H9 (cell line): ENCODE measurements at regions not wholly inside any gene's neighbourhood (a gene's known extent, or its start where the extent isn't known, plus 50 kb on each side); places are given as distances from the start of the nearest gene placed in this dataset.

Experiments
- DNase-seq: peaks from one replicate; pipeline ENCODE4 v3.0.0-alpha.2; 2017
- H2AFZ ChIP-seq: one replicate; pipeline ENCODE4 v1.6.1; 2013; ENCODE audit warnings: mild to moderate bottlenecking, low read length, control low read depth, moderate library complexity
- H2AK5ac ChIP-seq: 2 replicates; pipeline ENCODE4 v1.6.1; 2013; ENCODE audit warnings: low read length, control low read depth, mixed read lengths; ENCODE audit not compliant: insufficient read length
- H2BK120ac ChIP-seq: one replicate; pipeline ENCODE4 v1.6.1; 2013; ENCODE audit warnings: low read depth, mild to moderate bottlenecking, low read length, control low read depth, inconsistent platforms; ENCODE audit not compliant: poor library complexity, severe bottlenecking
- H2BK12ac ChIP-seq: 2 replicates; pipeline ENCODE4 v1.6.1; 2013; ENCODE audit warnings: low read length, control low read depth, mixed read lengths, low read depth; ENCODE audit not compliant: insufficient read length
- H2BK15ac ChIP-seq: 2 replicates; pipeline ENCODE4 v1.6.1; 2013; ENCODE audit warnings: low read depth, low read length, control low read depth
- H2BK20ac ChIP-seq: one replicate; pipeline ENCODE4 v1.6.1; 2013; ENCODE audit warnings: low read depth, mild to moderate bottlenecking, low read length, control low read depth, inconsistent platforms; ENCODE audit not compliant: poor library complexity, severe bottlenecking
- H2BK5ac ChIP-seq: 2 replicates; pipeline ENCODE4 v1.6.1; 2013; ENCODE audit warnings: low read length, control low read depth, mixed read lengths; ENCODE audit not compliant: insufficient read length
- H3K14ac ChIP-seq: 2 replicates; pipeline ENCODE4 v1.6.1; 2013; ENCODE audit warnings: low read length, control low read depth; ENCODE audit not compliant: insufficient read depth
- H3K18ac ChIP-seq: 2 replicates; pipeline ENCODE4 v1.6.1; 2013; ENCODE audit warnings: low read depth, mild to moderate bottlenecking, mixed read lengths, low read length, control low read depth; ENCODE audit not compliant: insufficient read length
- H3K23ac ChIP-seq: 2 replicates; pipeline ENCODE4 v1.6.1; 2013; ENCODE audit warnings: low read length, control low read depth, mixed read lengths, low read depth; ENCODE audit not compliant: insufficient read length
- H3K23me2 ChIP-seq: 2 replicates; pipeline ENCODE4 v1.6.1; 2013; ENCODE audit warnings: low read depth, mild to moderate bottlenecking, mixed read lengths, low read length, control low read depth; ENCODE audit not compliant: insufficient read length, poor library complexity, severe bottlenecking
- H3K27ac ChIP-seq: 2 replicates; pipeline ENCODE4 v1.5.1; 2013; ENCODE audit warnings: low read length, control low read depth, mixed read lengths, low read depth; ENCODE audit not compliant: insufficient read length
- H3K27me3 ChIP-seq: 2 replicates; pipeline ENCODE4 v1.6.1; 2013; ENCODE audit warnings: low read length, control low read depth, inconsistent platforms; ENCODE audit not compliant: insufficient read depth
- H3K4ac ChIP-seq: 2 replicates; pipeline ENCODE4 v1.6.1; 2013; ENCODE audit warnings: low read depth, mild to moderate bottlenecking, control low read depth, inconsistent platforms, low read length, moderate library complexity
- H3K4me1 ChIP-seq: 2 replicates; pipeline ENCODE4 v1.6.1; 2013; ENCODE audit warnings: low read length, control low read depth, inconsistent platforms; ENCODE audit not compliant: insufficient read depth
- H3K4me2 ChIP-seq: 2 replicates; pipeline ENCODE4 v1.6.1; 2013; ENCODE audit warnings: low read length, control low read depth, mixed read lengths; ENCODE audit not compliant: insufficient read length, insufficient read depth
- H3K56ac ChIP-seq: 2 replicates; pipeline ENCODE4 v1.6.1; 2013; ENCODE audit warnings: low read depth, mild to moderate bottlenecking, mixed read lengths, low read length, control low read depth; ENCODE audit not compliant: insufficient read length
- H3K79me1 ChIP-seq: 2 replicates; pipeline ENCODE4 v1.6.1; 2013; ENCODE audit warnings: low read depth, mild to moderate bottlenecking, moderate library complexity, low read length, control low read depth, inconsistent platforms; ENCODE audit not compliant: insufficient read depth, poor library complexity, severe bottlenecking
- H3K79me2 ChIP-seq: 2 replicates; pipeline ENCODE4 v1.6.1; 2013; ENCODE audit warnings: low read length, control low read depth, inconsistent platforms; ENCODE audit not compliant: insufficient read depth
- H3K9ac ChIP-seq: 2 replicates; pipeline ENCODE4 v1.6.1; 2013; ENCODE audit warnings: low read length, control low read depth, mixed read lengths; ENCODE audit not compliant: insufficient read length; ENCODE audit errors: extremely low read depth
- H3K9me3 ChIP-seq: one replicate; pipeline ENCODE4 v1.6.1; 2013; ENCODE audit warnings: low read depth, low read length, inconsistent platforms; ENCODE audit not compliant: control insufficient read depth
- H3T11ph ChIP-seq: one replicate; pipeline ENCODE4 v1.6.1; 2013; ENCODE audit warnings: mild to moderate bottlenecking, low read length, control low read depth, inconsistent platforms
- H4K20me1 ChIP-seq: one replicate; pipeline ENCODE4 v1.6.1; 2013; ENCODE audit not compliant: control insufficient read depth, insufficient read length, insufficient read depth
- H4K5ac ChIP-seq: 2 replicates; pipeline ENCODE4 v1.6.1; 2013; ENCODE audit warnings: low read depth, mild to moderate bottlenecking, mixed read lengths, low read length, control low read depth; ENCODE audit not compliant: insufficient read length
- H4K8ac ChIP-seq: replicated peaks from 2 replicates; pipeline ENCODE4 v1.6.1; 2013; ENCODE audit warnings: low read length, control low read depth, mixed read lengths, low read depth; ENCODE audit not compliant: insufficient read length
- H4K91ac ChIP-seq: 2 replicates; pipeline ENCODE4 v1.6.1; 2013; ENCODE audit warnings: low read depth, mild to moderate bottlenecking, moderate library complexity, mixed read lengths, low read length, control low read depth; ENCODE audit not compliant: insufficient read length
- H3K27ac Mint-ChIP-seq, 3 experiments: 2 replicates in 2 of 3; 3 replicates in 1 of 3; pipeline ENCODE4 v1.8.0; 2020 to 2021; ENCODE audit warnings: mixed read lengths in 3 of 3, mild to moderate bottlenecking in 1 of 3, moderate library complexity in 1 of 3
- H3K27me3 Mint-ChIP-seq: 2 replicates; pipeline ENCODE4 v1.8.0; 2021; ENCODE audit warnings: low read depth, mild to moderate bottlenecking, moderate library complexity, mixed read lengths
- H3K36me3 Mint-ChIP-seq, 3 experiments: 2 replicates in 2 of 3; 3 replicates in 1 of 3; pipeline ENCODE4 v1.8.0; 2020 to 2021; ENCODE audit warnings: low read depth in 3 of 3, mixed read lengths in 3 of 3; ENCODE audit not compliant: insufficient read depth in 1 of 3
- H3K4me1 Mint-ChIP-seq, 2 experiments: 2 replicates each; pipeline ENCODE4 v1.8.0; 2020; ENCODE audit warnings: mixed read lengths in 2 of 2
- H3K4me3 Mint-ChIP-seq, 2 experiments: 2 replicates in 1 of 2; 3 replicates in 1 of 2; pipeline ENCODE4 v1.8.0; 2020 to 2021; ENCODE audit warnings: mild to moderate bottlenecking in 2 of 2, mixed read lengths in 2 of 2, moderate library complexity in 1 of 2
- H3K9me3 Mint-ChIP-seq, 2 experiments: 2 replicates in 1 of 2; 3 replicates in 1 of 2; pipeline ENCODE4 v1.8.0; 2020; ENCODE audit warnings: mild to moderate bottlenecking in 2 of 2, mixed read lengths in 2 of 2, moderate library complexity in 1 of 2
- CTCF ChIP-seq: fragments of 200-600 bp; sonication (generic); conservative IDR thresholded peaks from 3 replicates; pipeline ENCODE4 v1.8.0; 2021; ENCODE audit warnings: antibody characterized with exemption, mild to moderate bottlenecking
- WGBS: extraction: QIAGEN DNeasy Blood & Tissue Kit; methylation state at CpG from one replicate; pipeline ENCODE4 v1.1.7; 2013; ENCODE audit warnings: missing lambda C conversion rate, low lambda C conversion rate, mixed read lengths; ENCODE audit not compliant: insufficient read length; ENCODE audit errors: extremely low coverage; 5-methylcytosine and 5-hydroxymethylcytosine counted together

GRCh38 chr5:33049842-33050241 lies 338.7 kb downstream of the NPR3 start:
- no peak overlapping the region for H3K4me2 ChIP-seq
- H3K27ac Mint-ChIP-seq = no peak overlapping the region
- H4K5ac ChIP-seq = no peak overlapping the region
- no peak overlapping the region for H3K9ac ChIP-seq
- H3K4me1 ChIP-seq = no peaks in the 10 kb centered on the region
- no peaks in the 10 kb centered on the region for H3K79me1 ChIP-seq
- no peaks in the 10 kb centered on the region for H3K23me2 ChIP-seq
- no peaks in the 10 kb centered on the region for H3K79me2 ChIP-seq
- H3K27me3 Mint-ChIP-seq = no peaks in the 10 kb centered on the region
- peaks cover 0 to 14% (median 0%) of the 10 kb centered on the region in 3 experiments; a peak in 1 of 7 replicates for H3K36me3 Mint-ChIP-seq
- no peak overlapping the region for H3K14ac ChIP-seq
- no peak overlapping the region for H2AFZ ChIP-seq
- H2BK20ac ChIP-seq = no peak overlapping the region
- no peak overlapping the region for H2BK120ac ChIP-seq
- H3K9me3 Mint-ChIP-seq = peaks cover 15 to 19% of the 10 kb centered on the region in 2 experiments
- H3K4me3 Mint-ChIP-seq = no peak overlapping the region
- no peak overlapping the region for H3K4ac ChIP-seq
- no peak overlapping the region for H2BK15ac ChIP-seq
- H3K4me1 Mint-ChIP-seq = peaks cover 0 to 4% of the 10 kb centered on the region in 2 experiments; a peak in 1 of 4 replicates
- H3K18ac ChIP-seq = no peak overlapping the region
- H2AK5ac ChIP-seq = no peak overlapping the region
- H2BK5ac ChIP-seq = no peak overlapping the region
- no peak overlapping the region for H3K56ac ChIP-seq
- H4K91ac ChIP-seq = no peak overlapping the region
- no CpG with 5 or more reads among the region's 2 CpGs for WGBS
- no peak overlapping the region for H3K23ac ChIP-seq
- H3T11ph ChIP-seq = no peak overlapping the region
- H3K27me3 ChIP-seq = no peaks in the 10 kb centered on the region
- no peak overlapping the region for H3K27ac ChIP-seq
- no peaks in the 10 kb centered on the region for H4K20me1 ChIP-seq
- H4K8ac ChIP-seq = no peak overlapping the region
- no peak for DNase-seq
- H2BK12ac ChIP-seq = no peak overlapping the region
- no peaks in the 10 kb centered on the region for H3K9me3 ChIP-seq
- TF ChIP-seq CTCF = no peak
